Stimulated activated CD8-positive, alpha-beta memory T cell treated with anti-CD3 and anti-CD28 coated beads, Interleukin-4, amount 100 ng/mL, for 1 hour (primary cell): ENCODE measurements at regions not wholly inside any gene's neighbourhood (a gene's known extent, or its start where the extent isn't known, plus 50 kb on each side); places are given as distances from the start of the nearest gene placed in this dataset.
"Not testable (repeated sequence)": the region's sequence is repeated elsewhere in the genome, so short reads cannot be mapped to it uniquely, and the experiment has no call there.

Source experiments
- DNase-seq, 2 donors: peaks; one replicate each; pipeline ENCODE4 v3.0.0-alpha.2; 2020; ENCODE audit warnings: low read depth in 2 of 2, low spot score in 1 of 2

- no peak for DNase-seq
Measured at GRCh38 chr4:104549736-104550135, 55.0 kb upstream of the CXXC4 start.

- no peak for DNase-seq
Measured at GRCh38 chr4:104559502-104559901, 64.8 kb upstream of the CXXC4 start.

DNA sequence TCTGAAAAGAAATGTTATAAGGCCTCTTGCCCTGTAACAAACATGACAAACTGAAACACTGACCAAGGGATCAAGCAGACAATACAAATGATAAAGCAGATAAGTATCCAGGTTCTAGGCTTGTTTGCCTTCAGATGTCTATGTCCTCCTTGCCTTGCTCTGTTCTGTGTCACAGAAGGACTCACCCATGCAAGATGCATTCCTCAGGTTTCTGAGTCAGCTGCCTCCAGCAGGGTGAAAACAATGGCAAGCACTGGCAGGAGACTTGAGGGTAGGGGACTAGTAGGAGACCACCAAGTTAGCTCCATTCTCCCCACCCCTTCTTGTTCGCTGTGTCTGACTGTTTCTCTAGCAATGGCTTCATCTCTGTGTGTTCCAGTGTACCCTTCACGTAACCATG, 76.6 kb upstream of the CXXC4 start:
- DNase-seq: no peak

GRCh38 chr4:104574371-104574770, 79.7 kb upstream of the CXXC4 start:
- DNase-seq: no peak

DNA sequence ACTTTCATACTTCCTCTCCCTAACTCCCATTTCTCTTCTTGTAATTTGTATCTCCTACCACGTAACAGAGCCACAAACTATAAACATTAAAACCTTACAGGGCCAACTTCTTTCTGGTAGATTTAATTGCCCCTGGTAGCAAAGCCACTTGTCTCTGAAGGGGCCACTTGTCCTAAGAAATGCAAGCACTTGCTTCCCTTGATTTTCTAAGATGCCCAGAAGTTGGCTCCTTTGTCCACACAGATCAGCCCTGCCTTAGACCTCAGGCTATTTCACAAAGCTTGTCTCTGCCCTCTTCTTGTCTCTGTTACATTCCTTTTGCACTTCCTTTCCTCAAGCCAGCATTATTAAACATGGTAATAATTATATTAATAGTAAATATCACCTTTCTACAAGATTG, 80.6 kb upstream of the CXXC4 start:
- DNase-seq: no peak

DNA sequence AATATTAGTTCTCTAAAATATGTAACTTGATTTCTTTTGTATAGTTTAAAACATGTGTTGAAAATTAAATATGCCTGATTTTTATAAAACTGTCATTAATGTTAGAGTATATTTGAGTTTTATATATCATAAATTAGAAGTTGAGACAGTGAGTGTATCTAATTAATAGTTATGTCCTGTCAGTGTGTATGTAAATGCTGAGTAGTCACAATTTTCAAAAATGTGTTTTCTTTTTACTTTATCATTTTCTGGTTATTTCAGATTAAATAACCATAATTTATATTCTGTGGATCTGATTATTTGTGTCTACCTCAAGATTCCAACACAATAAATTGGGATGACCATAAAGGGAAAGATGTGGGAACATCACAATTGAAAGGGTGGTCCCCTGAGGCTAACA, 82.7 kb upstream of the CXXC4 start:
- DNase-seq: no peak

- DNase-seq: not testable (repeated sequence)
Measured at GRCh38 chr4:104581476-104581875, 86.8 kb upstream of the CXXC4 start.

DNA sequence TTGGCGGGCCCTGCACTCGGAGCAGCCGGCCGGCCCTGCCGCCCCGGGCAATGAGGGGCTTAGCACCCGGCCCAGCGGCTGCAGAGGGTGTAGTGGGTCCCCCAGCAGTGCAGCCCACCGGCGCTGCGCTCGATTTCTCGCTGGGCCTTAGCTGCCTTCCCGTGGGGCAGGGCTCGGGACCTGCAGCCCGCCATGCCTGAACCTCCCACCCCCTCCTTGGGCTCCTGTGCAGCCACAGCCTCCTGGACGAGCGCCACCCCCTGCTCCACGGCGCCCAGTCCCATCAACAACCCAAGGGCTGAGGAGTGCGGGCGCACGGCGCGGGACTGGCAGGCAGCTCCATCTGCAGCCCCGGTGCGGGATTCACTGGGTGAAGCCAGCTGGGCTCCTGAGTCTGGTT, 87.4 kb upstream of the CXXC4 start:
- DNase-seq: not testable (repeated sequence)

DNA sequence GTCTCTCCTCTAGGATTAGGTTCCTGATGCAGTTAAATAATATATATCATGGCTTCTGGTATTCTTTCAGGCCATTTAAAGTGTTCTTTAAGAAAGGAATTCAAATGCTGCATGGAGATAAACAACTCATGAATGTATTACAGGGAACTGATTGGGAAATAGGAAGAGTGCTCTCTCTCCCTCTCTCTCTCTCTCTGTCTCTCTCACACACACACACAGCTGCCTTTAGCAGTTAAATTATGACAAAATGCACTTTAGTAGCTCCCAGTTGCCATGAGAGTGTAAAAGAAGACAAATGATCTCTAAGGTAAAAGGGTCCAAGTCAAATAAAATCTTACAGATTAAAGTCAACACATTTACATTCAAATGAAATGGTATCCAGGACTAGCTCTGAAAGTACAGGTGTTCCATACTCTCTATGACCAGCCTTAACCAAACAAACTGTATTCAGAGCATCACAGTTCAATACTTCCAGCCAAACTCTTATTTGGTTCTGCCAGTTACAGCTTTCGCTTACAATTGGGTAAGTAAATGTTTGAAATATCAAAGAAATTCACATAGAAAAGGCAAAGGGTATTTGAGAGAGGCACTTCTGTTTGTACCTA, 94.7 kb upstream of the CXXC4 start:
- no peak for DNase-seq

GRCh38 chr4:104591510-104591911, 96.8 kb upstream of the CXXC4 start:
- no peak for DNase-seq

GRCh38 chr4:104592183-104592582, 97.5 kb upstream of the CXXC4 start:
- DNase-seq: no peak

- no peak for DNase-seq
Measured at GRCh38 chr4:104593019-104593418, 98.3 kb upstream of the CXXC4 start.

DNA sequence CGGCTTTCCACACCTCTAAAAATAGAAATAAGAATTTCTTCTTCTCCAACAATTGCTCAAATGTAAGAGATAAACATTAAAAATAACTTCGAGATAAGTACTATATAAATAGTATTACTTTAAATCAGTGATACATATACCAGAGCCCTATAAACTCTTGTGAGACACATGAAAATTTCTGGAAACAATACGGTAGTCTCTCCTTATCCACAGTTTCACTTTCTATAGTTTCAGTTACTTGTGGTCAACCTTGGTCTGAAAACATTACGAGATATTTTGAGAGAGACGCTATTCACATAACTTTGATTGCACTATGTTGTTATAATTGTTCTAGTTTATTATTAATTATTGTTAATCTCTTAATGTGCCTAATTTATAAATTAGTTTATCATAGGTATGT, 101.5 kb upstream of the CXXC4 start:
- no peak for DNase-seq

GRCh38 chr4:104615496-104615895, 120.8 kb upstream of the CXXC4 start:
- no peak for DNase-seq

GRCh38 chr4:104615926-104616325, 121.2 kb upstream of the CXXC4 start:
- DNase-seq: no peak

- DNase-seq: no peak
Measured at GRCh38 chr4:104616401-104616820, 121.7 kb upstream of the CXXC4 start.

DNA sequence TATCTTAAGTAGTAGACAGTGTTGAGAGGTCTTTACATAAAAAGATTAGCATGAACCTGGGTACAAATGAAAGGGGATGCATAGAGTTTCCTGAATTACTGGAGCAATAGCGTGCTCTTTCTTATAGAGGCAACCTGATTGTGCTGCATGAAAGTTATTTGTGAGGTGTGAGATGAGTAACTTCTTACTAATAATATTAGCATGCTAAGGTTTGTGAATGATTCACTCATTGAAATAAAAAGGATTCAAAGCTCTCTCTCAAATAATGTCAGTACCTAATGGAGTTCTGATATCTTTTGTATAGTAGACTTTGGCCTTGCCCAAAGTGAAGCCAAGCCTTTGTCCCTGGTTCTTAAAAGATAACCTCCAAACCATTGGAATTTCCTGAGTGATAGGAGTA, 131.0 kb upstream of the CXXC4 start:
- DNase-seq: no peak

DNA sequence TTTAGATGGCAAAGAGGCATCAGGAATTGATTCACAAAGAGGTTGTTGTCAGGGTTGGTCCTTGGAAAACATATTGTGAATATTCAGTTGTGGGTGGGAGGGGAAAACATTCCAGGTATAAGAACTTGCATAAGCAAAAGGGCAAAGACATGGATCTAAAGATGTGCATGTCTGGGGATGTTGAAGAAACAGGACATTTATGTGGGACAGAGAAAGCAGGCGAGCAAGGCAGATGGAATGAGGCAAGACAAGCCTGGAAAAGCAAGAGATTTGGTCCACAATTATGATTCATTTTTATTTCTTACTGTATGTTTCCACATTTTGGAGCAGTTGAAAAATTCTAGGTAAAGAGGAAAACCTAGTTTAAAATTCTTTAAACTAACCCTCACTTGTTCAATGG, 134.9 kb upstream of the CXXC4 start:
- no peak for DNase-seq

- no peak for DNase-seq
Measured at GRCh38 chr4:104630272-104630671, 135.6 kb upstream of the CXXC4 start.

- DNase-seq: no peak
Measured at GRCh38 chr4:104631000-104631399, 136.3 kb upstream of the CXXC4 start.

- no peak for DNase-seq
Measured at GRCh38 chr4:104641418-104641817, 146.7 kb upstream of the CXXC4 start.

GRCh38 chr4:104642521-104642920, 147.8 kb upstream of the CXXC4 start:
- DNase-seq: no peak

DNA sequence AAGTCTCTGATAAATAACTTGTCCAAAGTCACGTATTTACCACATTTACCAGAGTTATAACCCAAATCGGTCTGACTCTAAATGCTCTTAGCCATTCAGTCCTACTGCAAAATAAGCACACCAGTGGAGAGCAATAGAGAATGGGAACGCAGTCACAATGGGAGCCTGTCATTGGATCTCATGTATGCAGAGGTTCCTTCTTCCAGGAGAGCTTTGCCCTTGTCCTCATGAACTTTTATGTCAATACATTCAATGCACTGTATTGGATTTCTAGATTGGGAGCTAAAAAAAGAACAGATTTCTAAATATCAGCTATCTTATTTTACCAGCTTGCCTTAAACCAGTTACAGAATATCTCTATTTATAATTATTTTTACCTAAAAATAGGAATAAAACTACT, 149.1 kb upstream of the CXXC4 start:
- no peak for DNase-seq

DNA sequence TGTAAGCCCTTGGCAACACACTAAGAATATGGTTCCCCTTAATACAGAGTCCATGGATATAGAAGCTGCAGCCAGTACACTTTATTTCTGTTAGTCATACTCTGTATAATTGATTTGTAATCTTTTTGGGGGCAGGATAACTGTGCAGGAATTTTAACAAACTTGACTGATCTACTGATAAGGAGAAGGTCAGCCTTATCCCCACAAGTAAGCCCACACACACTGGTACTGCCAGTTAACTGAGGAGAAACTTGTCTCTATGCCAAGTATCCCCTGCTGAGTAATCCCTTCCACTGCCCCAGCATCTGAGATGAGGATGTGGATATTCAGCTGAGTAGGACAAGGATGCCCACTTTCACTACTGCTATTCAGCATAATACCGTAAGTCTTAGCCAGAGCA, 154.9 kb upstream of the CXXC4 start:
- no peak for DNase-seq
